GM18507 (cell line): ENCODE measurements at regions not wholly inside any gene's neighbourhood (a gene's known extent, or its start where the extent isn't known, plus 50 kb on each side); places are given as distances from the start of the nearest gene placed in this dataset.

Experiments used
- DNase-seq: peaks from one replicate; pipeline ENCODE4 v3.0.0; 2011; ENCODE audit warnings: low read depth; ENCODE audit not compliant: insufficient read length; ENCODE audit errors: extremely low spot score
- FAIRE-seq: peaks from 2 replicates; lab custom pipeline; 2011; peaks lifted over from hg19 to GRCh38; lab: Jason Lieb, UNC

GRCh38 chr14:86510491-86510890 lies 980.5 kb downstream of the FLRT2 start:
- no peak for FAIRE-seq
- DNase-seq: no peak

- FAIRE-seq (no peak), DNase-seq (no peak)
These were observed 975.9 kb downstream of the FLRT2 start for GRCh38 chr14:86505808-86506207.

- DNase-seq (no peak), FAIRE-seq (no peak)
These were observed 971.7 kb downstream of the FLRT2 start for GRCh38 chr14:86501611-86502010.

GRCh38 chr14:86491743-86492142 lies 961.8 kb downstream of the FLRT2 start:
- FAIRE-seq (no peak), DNase-seq (no peak)

GRCh38 chr14:86481104-86481503 lies 951.2 kb downstream of the FLRT2 start:
- DNase-seq: no peak
- no peak for FAIRE-seq

- no peak for FAIRE-seq
- DNase-seq: no peak
These were observed 934.4 kb downstream of the FLRT2 start for GRCh38 chr14:86464341-86464740.

- DNase-seq: no peak
These were observed 932.3 kb downstream of the FLRT2 start for GRCh38 chr14:86462193-86462753.

GRCh38 chr14:86457481-86458135 lies 927.7 kb downstream of the FLRT2 start:
- FAIRE-seq (no peak), DNase-seq (no peak)

More at GRCh38 chr14:86462193-86462753, 932.3 kb downstream of the FLRT2 start:
- FAIRE-seq: no peak

GRCh38 chr14:86450085-86450484 lies 920.1 kb downstream of the FLRT2 start:
- no peak for DNase-seq
- FAIRE-seq: no peak

GRCh38 chr14:86442135-86442534 lies 912.2 kb downstream of the FLRT2 start:
- FAIRE-seq (no peak), DNase-seq (no peak)

- DNase-seq (no peak), FAIRE-seq (no peak)
These were observed 900.9 kb downstream of the FLRT2 start for GRCh38 chr14:86430853-86431252.

- FAIRE-seq (no peak), DNase-seq (no peak)
These were observed 893.3 kb downstream of the FLRT2 start for GRCh38 chr14:86423214-86423613.

- DNase-seq (no peak), FAIRE-seq (no peak)
These were observed 890.2 kb downstream of the FLRT2 start for GRCh38 chr14:86420131-86420530.

- no peak for FAIRE-seq
- no peak for DNase-seq
These were observed 884.2 kb downstream of the FLRT2 start for GRCh38 chr14:86414146-86414545.

- FAIRE-seq (no peak), DNase-seq (no peak)
These were observed 875.2 kb downstream of the FLRT2 start for GRCh38 chr14:86404989-86405649.

GRCh38 chr14:86404425-86404824 lies 874.5 kb downstream of the FLRT2 start:
- no peak for FAIRE-seq
- no peak for DNase-seq

- no peak for DNase-seq
- FAIRE-seq: no peak
These were observed 872.6 kb downstream of the FLRT2 start for GRCh38 chr14:86402545-86402944.

GRCh38 chr14:86391085-86391484 lies 861.1 kb downstream of the FLRT2 start:
- no peak for FAIRE-seq
- DNase-seq: no peak

GRCh38 chr14:86388216-86388615 lies 858.3 kb downstream of the FLRT2 start:
- no peak for FAIRE-seq
- no peak for DNase-seq

- FAIRE-seq (no peak), DNase-seq (no peak)
These were observed 843.9 kb downstream of the FLRT2 start for GRCh38 chr14:86373886-86374285.

GRCh38 chr14:86372402-86372801 lies 842.5 kb downstream of the FLRT2 start:
- no peak for DNase-seq
- no peak for FAIRE-seq
